GM18868 (cell line): ENCODE measurements at regions not wholly inside any gene's neighbourhood (a gene's known extent, or its start where the extent isn't known, plus 50 kb on each side); places are given as distances from the start of the nearest gene placed in this dataset.

ENCODE experiments used
- ATAC-seq: cut with Tn5 transposase; IDR thresholded peaks from one replicate; pipeline ENCODE4 v1.9.1; 2021; ENCODE audit warnings: mild to moderate bottlenecking, moderate library complexity; ENCODE audit not compliant: unreplicated experiment

- ATAC-seq: no peak
These were observed 552.5 kb upstream of the EEF2KMT start for GRCh38 chr16:5649762-5650743.

DNA sequence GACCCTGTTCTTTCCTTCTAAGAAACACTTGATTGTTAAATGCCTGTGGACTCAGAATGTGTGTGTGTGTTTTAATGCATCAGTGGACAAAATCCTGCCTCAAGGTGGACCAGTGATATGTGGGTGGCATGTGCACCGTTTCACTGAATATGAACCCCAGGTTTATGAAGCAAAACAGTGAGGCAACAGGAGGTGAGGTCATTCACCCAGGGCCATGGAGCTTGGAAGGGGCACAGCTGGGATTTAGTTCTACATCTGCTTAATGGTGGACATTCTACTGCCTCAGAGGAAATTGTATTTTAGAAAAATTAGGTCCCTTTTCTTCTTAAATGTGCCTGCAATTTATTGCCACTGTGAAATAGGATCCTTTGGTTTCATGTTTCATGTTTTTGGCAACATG lies 549.5 kb upstream of the EEF2KMT start:
- no peak for ATAC-seq

DNA sequence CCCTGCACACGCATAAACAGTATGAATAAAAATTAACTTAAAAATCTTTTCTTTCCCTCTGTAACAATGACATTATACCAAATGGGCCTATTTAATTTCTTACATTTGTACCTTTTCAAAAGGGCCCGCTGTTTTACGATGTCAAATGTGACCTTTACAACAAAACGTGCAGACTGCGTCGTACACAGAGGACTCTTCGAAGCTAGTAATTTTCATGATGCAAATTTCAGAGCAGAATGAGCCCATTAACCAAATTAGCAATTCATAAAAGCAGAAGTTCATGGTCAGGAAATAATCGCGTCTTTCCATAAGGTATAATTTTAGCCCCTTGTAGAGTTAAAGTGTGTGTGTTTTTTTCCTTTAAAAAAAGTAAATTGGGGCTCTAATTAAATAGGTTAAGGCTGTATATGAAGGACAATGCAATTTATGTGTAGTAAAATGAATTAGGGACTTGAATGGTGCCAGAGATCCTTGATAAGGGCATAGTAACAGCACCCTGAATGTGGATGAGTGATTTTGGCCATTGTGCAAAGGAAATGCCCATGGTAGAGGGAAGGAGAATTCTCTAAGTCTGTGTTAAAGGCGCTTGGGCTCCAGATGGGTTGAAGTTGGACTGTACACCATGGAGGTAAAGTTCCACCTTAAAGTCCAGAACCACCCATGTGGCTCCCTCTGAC lies 546.4 kb upstream of the EEF2KMT start:
- ATAC-seq: no peak

- no peak for ATAC-seq
These were observed 544.8 kb upstream of the EEF2KMT start for GRCh38 chr16:5642436-5642835.

DNA sequence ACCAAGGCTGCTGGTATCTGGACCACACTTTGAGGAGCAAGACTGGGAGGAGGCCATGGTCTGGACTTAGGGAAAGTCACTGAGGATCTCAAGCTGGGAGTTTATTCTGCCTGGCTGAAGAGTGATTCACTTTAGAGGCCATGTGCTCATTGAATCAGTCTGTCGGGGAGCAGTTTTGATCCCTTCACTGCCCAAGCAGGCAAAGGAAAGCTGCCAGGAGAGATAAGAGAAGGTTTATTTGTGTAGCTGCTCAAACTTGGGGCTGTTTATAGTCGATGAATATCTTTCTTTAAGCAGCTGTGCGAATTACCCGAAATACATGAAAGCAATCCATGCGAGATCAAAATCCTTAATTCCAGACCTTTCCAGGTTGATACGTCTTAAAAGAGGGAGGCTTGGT lies 544.4 kb upstream of the EEF2KMT start:
- no peak for ATAC-seq

DNA sequence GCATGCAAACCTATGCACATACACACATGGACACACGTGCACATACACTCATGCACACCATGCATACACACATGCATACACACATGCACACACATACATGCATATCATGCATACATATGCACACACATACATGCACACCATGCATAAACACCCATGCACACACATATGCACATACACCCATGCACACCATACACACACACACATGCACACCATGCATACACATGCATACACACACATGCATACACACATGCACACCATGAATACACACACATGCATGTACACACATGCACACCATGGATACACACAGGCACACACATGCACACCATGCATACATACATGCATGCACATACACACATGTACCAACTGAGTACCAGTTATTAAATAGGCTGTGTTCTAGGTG lies 543.3 kb upstream of the EEF2KMT start:
- no peak for ATAC-seq

GRCh38 chr16:5639531-5639930 lies 541.9 kb upstream of the EEF2KMT start:
- ATAC-seq: no peak

DNA sequence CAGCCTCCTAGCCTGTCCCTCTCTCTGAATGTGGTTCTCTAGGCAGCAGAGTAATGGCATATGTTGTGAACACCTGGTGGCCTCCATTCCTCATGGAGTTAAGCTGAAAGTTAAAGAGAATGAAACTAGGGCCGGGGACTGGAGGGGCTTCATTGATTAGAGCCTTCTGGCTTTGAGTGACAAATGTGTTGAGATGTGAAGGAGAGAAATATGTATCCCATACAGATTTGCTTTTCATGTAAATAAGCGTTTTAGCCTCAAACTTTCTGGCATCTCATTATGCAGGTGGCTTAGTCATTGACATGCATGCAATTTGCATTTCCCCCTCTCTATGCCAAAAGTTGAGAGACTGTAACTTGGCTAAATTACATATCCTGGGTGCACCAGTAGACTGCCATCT lies 537.7 kb upstream of the EEF2KMT start:
- ATAC-seq: no peak

GRCh38 chr16:5634666-5635180 lies 537.1 kb upstream of the EEF2KMT start:
- no peak for ATAC-seq

DNA sequence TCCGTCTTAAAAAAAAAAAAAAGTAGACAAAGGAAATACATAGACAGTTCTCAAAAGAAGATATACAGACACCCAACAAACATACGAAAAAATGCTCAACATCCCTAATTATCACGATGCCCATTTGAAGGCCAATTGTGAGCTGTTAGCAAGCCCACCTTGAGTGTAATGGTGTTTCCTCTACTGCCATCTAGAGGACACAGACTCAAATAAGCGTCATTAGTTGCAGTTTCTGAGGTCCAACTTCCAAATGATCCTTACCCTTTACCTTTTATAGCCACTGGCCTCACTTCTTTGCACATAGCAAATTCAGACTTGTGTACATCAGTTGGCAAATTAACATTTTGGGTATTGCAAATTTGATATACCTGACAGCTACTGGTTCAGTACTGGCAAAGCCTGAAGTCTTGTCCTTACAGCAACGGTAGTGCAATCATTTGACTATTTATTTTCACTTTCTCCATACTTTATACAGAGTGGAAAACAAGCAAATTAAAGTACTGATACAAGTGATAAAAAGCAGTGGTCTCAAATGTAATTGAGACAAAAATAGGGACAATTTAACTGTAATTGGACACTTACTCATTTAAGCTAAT lies 536.3 kb upstream of the EEF2KMT start:
- ATAC-seq: no peak

DNA sequence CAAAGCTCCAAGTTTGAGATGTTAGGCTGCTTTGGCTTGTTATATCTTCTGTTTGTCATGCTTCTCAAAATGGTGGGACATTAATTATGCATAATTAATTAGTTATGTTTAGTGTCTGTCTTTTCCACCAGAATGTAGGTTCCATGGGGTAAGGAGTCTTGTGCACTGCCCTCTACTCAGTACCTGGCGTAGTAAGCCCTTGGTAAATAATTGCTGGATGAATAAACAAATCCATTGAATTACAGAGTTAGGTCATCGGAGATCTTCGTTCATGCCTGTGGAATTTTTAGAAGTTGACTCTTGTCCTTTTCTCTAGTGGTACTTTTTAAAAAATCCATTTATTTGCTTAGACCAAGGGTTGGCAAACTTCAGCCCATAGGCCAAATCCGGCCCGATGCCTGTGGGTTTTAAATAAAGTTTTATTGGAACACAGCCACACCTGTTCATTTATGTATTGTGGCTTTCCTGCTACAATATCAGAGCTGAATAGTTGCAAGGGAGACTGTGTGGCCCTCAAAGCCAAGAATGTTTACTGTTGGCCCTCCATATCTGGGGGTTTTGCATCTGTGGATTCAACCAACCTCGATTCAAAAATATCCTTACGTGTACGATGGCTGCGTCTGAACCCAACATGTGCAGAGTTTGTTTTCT lies 524.8 kb upstream of the EEF2KMT start:
- no peak for ATAC-seq

- no peak for ATAC-seq
These were observed 524.2 kb upstream of the EEF2KMT start for GRCh38 chr16:5621826-5622225.

DNA sequence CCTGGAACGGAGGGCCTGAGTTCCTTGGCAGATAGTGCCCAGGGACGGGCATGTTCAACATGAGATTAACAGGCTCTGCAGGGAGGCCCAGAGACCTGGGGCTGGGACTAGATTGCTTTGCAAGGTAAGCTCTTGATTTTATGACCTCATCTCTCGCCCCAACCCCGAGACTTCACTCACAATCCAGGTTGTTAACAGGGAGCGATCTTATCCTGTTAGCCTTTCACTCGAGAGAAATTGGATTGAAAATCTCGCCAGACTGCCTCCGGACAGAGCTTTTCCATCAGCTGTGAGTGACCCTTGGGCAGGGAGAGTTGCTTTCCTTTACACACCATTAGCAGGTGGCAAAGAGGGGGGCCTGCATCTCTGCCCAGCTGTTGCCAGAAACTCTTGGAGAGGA lies 521.7 kb upstream of the EEF2KMT start:
- no peak for ATAC-seq

GRCh38 chr16:5616841-5617240 lies 519.2 kb upstream of the EEF2KMT start:
- ATAC-seq: no peak

- ATAC-seq: peak; percentile 84
These were observed 518.5 kb upstream of the EEF2KMT start for GRCh38 chr16:5615868-5616642.

GRCh38 chr16:5607169-5607568 lies 509.6 kb upstream of the EEF2KMT start:
- no peak for ATAC-seq

DNA sequence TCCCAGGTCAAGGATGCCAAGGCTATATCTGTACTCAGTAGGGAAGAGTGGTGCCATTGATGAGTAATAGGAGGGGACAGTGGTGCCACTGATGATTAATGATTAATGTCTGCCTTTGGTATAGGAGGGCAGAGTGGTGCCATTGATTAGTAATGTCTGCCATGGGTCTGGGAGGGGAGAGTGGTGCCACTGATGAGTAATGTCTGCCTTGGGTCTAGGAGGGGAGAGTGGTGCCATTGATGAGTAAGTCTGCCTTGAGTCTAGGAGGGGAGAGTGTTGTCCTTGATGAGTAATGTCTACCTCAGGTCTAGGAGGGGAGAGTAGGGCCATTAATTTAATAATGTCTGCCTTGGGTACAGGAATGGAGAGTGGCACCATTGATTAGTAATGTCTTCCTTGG lies 507.8 kb upstream of the EEF2KMT start:
- ATAC-seq: no peak

- ATAC-seq: no peak
These were observed 507.2 kb upstream of the EEF2KMT start for GRCh38 chr16:5604770-5605169.

DNA sequence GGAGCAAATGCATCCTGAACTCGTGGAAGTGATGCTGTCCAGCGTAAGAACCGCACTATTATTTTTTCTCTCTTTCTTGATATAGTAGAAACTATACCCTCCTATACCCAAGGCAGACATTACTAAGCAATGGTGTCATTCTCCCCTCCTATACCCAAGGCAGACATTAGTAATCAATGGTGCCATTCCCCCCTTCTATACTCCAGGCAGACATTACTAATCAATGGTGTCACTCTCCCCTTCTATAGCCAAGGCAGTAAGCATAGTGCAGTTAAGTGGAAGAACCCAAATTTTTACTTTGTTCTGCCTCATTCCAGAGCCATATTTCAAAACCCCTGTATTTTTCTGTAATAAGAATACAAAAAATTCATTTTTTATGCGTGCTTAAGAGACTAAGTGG lies 506.2 kb upstream of the EEF2KMT start:
- no peak for ATAC-seq

- no peak for ATAC-seq
These were observed 504.4 kb upstream of the EEF2KMT start for GRCh38 chr16:5601957-5602356.
